WTC11 (cell line): ENCODE measurements at regions not wholly inside any gene's neighbourhood (a gene's known extent, or its start where the extent isn't known, plus 50 kb on each side); places are given as distances from the start of the nearest gene placed in this dataset.
A peak's percentile ranks its signal among the peaks of the same experiment; 100 is the strongest.
"Not testable (repeated sequence)": the region's sequence is repeated elsewhere in the genome, so short reads cannot be mapped to it uniquely, and the experiment has no call there.

Source experiments
- ATAC-seq: fragments of 200-7000 bp; cut with Tn5 transposase; 2 replicates; pipeline ENCODE4 v1.10.0; 2021; ENCODE audit warnings: mild to moderate bottlenecking, moderate library complexity
- CTCF ChIA-PET: fragments of 300-600 bp; sonication (Branson Sonifier 250); formaldehyde crosslinking; loops from one replicate; lab custom pipeline; 2021; ENCODE audit warnings: antibody characterized with exemption; lab: Charles Lee
- POLR2A ChIA-PET: fragments of 350-600 bp; sonication (Branson Sonifier 250); formaldehyde crosslinking; loops from one replicate; lab custom pipeline; 2021; ENCODE audit warnings: antibody characterized with exemption; lab: Charles Lee
- DNase-seq: peaks from one replicate; pipeline ENCODE4 v3.0.0; 2021; ENCODE audit warnings: low spot score
- H3K27ac Mint-ChIP-seq: 2 replicates; pipeline ENCODE4 v1.8.0; 2021; ENCODE audit warnings: mixed read lengths
- H3K27me3 Mint-ChIP-seq: 2 replicates; pipeline ENCODE4 v1.8.0; 2021; ENCODE audit warnings: low read depth, mild to moderate bottlenecking, moderate library complexity, mixed read lengths
- H3K36me3 Mint-ChIP-seq: 2 replicates; pipeline ENCODE4 v1.8.0; 2021; ENCODE audit warnings: mixed read lengths
- H3K4me1 Mint-ChIP-seq: 2 replicates; pipeline ENCODE4 v1.8.0; 2022; ENCODE audit warnings: mixed read lengths
- H3K4me3 Mint-ChIP-seq: 2 replicates; pipeline ENCODE4 v1.8.0; 2021; ENCODE audit warnings: mild to moderate bottlenecking, moderate library complexity, mixed read lengths
- H3K9me3 Mint-ChIP-seq: 2 replicates; pipeline ENCODE4 v1.8.0; 2021; ENCODE audit warnings: mixed read lengths
- GRHL2 ChIP-seq: fragments of 250-450 bp; sonication (Bioruptor Pico); IDR thresholded peaks from 2 replicates; pipeline ENCODE4 v1.8.0; 2022; ENCODE audit warnings: mild to moderate bottlenecking, moderate library complexity; ENCODE audit not compliant: insufficient replicate concordance, severe bottlenecking
- IRF1 ChIP-seq: sonication (generic); formaldehyde crosslinking; IDR thresholded peaks from 2 replicates; pipeline ENCODE4 v1.8.0; 2023; ENCODE audit warnings: missing genetic modification reagents
- KAT7 ChIP-seq: sonication (generic); formaldehyde crosslinking; IDR thresholded peaks from 2 replicates; pipeline ENCODE4 v1.8.1; 2023; ENCODE audit warnings: missing genetic modification reagents, mild to moderate bottlenecking, borderline replicate concordance
- MYBL2 ChIP-seq: sonication (generic); formaldehyde crosslinking; IDR thresholded peaks from 2 replicates; pipeline ENCODE4 v1.8.1; 2023; ENCODE audit warnings: mild to moderate bottlenecking, moderate library complexity, missing genetic modification reagents
- RORB ChIP-seq: fragments of 250-450 bp; sonication (Bioruptor Pico); IDR thresholded peaks from 2 replicates; pipeline ENCODE4 v1.9.0; 2021; ENCODE audit warnings: mild to moderate bottlenecking
- SOX15 ChIP-seq: fragments of 250-450 bp; sonication (Bioruptor Pico); IDR thresholded peaks from 2 replicates; pipeline ENCODE4 v1.9.0; 2021; ENCODE audit warnings: mild to moderate bottlenecking
- TEAD1 ChIP-seq: sonication (generic); formaldehyde crosslinking; IDR thresholded peaks from 2 replicates; pipeline ENCODE4 v1.8.0; 2022; ENCODE audit warnings: mild to moderate bottlenecking, missing genetic modification reagents
- TP53 ChIP-seq: sonication (generic); formaldehyde crosslinking; IDR thresholded peaks from 2 replicates; pipeline ENCODE4 v1.8.1; 2023; ENCODE audit warnings: mild to moderate bottlenecking, missing genetic modification reagents
- ZNF121 ChIP-seq: sonication (generic); formaldehyde crosslinking; IDR thresholded peaks from 2 replicates; pipeline ENCODE4 v1.8.0; 2023; ENCODE audit warnings: missing genetic modification reagents
- ZNF138 ChIP-seq: sonication (generic); formaldehyde crosslinking; conservative IDR thresholded peaks from 2 replicates; pipeline ENCODE4 v1.8.1; 2022; ENCODE audit warnings: mild to moderate bottlenecking, moderate library complexity, missing genetic modification reagents
- ZNF317 ChIP-seq: sonication (generic); formaldehyde crosslinking; IDR thresholded peaks from 2 replicates; pipeline ENCODE4 v1.8.1; 2023; ENCODE audit warnings: low read depth, mild to moderate bottlenecking, moderate library complexity, missing genetic modification reagents, borderline replicate concordance
- ZNF416 ChIP-seq: fragments of 250-450 bp; sonication (Bioruptor Pico); IDR thresholded peaks from 2 replicates; pipeline ENCODE4 v1.9.0; 2021; ENCODE audit warnings: mild to moderate bottlenecking, inconsistent platforms
- ZNF671 ChIP-seq: fragments of 250-450 bp; sonication (Bioruptor Pico); IDR thresholded peaks from 2 replicates; pipeline ENCODE4 v1.8.0; 2021; ENCODE audit warnings: mild to moderate bottlenecking
- TF ChIP-seq, protein P1 (sequence below): sonication (generic); formaldehyde crosslinking; IDR thresholded peaks from 2 replicates; pipeline ENCODE4 v1.8.1; 2023; ENCODE audit warnings: mild to moderate bottlenecking, missing genetic modification reagents, borderline replicate concordance
- TF ChIP-seq, protein P2 (sequence below): sonication (generic); formaldehyde crosslinking; IDR thresholded peaks from 2 replicates; pipeline ENCODE4 v1.8.1; 2023; ENCODE audit warnings: mild to moderate bottlenecking, missing genetic modification reagents
- TF ChIP-seq, protein P3 (sequence below): sonication (generic); formaldehyde crosslinking; IDR thresholded peaks from 2 replicates; pipeline ENCODE4 v1.8.1; 2022; ENCODE audit warnings: low read depth, mild to moderate bottlenecking, moderate library complexity, missing genetic modification reagents, borderline replicate concordance
- TF ChIP-seq, protein P4 (sequence below): sonication (generic); formaldehyde crosslinking; conservative IDR thresholded peaks from 2 replicates; pipeline ENCODE4 v1.8.1; 2023; ENCODE audit warnings: mild to moderate bottlenecking, low read depth, missing genetic modification reagents, moderate library complexity
- TF ChIP-seq, protein P5 (sequence below): sonication (generic); formaldehyde crosslinking; IDR thresholded peaks from 2 replicates; pipeline ENCODE4 v1.8.1; 2022; ENCODE audit warnings: missing genetic modification reagents, borderline replicate concordance

DNA sequence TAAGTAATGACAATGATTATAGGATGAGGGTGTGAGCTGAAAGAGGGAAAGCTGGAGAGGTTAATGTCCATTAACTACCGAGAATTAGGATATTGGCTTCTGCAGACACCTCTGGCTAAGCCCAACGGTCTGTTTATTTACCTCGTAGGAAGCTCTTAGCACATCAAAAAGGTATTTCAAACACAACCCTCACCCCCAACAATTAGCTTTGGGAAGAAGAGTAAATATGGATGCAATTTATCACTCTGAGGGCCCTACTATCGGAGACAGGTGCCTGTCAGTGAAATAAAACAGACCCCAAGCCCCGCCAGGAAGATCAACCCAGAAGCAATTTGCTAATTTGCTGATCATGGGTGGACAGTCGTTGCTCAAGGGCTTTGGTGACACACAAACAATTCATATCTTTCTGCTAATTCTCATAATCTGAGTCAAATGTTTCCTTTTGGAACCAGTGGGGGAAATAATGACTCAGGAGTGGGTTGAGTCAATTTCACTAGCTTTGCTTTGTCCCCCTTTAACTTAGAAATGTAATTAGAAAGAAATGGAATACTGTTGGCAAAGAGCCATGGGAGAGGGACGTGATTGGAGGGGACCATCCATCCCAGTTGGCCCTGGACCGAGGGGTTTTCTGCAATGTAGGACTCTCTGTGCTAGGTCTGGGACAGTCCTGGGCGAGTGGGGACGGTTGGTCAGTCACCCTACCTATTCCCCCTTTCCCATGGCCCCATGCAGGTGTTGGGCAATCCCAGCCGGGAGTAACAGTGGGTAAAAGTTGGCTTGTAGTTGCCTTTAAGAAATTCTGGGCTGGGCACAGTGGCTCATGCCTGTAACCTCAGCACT, 99.1 kb upstream of the MED13L start:
- no peak overlapping the region for H3K4me3 Mint-ChIP-seq
- no peaks in the 10 kb centered on the region; the same call in 1 of the 2 replicates for H3K36me3 Mint-ChIP-seq
- H3K27ac Mint-ChIP-seq = no peak overlapping the region
- H3K27me3 Mint-ChIP-seq = peaks cover 26% of the 10 kb centered on the region
- no peak for DNase-seq
- CTCF ChIA-PET = no interaction called here
- POLR2A ChIA-PET = no interaction called here
- no peak for TF ChIP-seq ZNF121 (CRISPR knock-in tag)
- TF ChIP-seq TEAD1 (CRISPR knock-in tag) = no peak
- TF ChIP-seq ZNF416 = no peak
- TF ChIP-seq MYBL2 (CRISPR knock-in tag) = no peak
- H3K9me3 Mint-ChIP-seq = peaks cover 13% of the 10 kb centered on the region
- ATAC-seq = peak; percentile 14; the same call in 1 of the 2 replicates
- peaks cover 43% of the 10 kb centered on the region for H3K4me1 Mint-ChIP-seq

DNA sequence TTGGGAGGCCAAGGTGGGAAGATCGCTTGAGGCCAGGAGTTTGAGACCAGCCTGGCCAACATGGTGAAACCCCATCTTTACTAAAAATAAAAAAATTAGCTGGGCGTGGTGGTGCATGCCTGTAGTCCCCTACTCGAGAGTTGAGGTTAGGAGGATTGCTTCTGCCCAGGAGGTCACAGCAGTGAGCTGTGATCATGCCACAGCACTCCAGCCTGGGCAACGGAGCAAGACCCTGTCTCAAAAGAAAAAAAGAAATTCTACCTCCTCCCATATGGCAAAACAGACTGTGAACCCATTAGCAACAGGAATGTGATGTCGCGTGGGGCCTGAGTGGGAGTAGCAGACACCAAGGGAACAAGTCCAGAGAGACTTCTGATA, 99.7 kb upstream of the MED13L start:
- POLR2A ChIA-PET = interaction anchor here (0.8 kb wide), 1 partner anchor 156 kb away, joined by 3 read pairs; no protein-coding TSS in a partner anchor
- ATAC-seq, H3K4me3 Mint-ChIP-seq, CTCF ChIA-PET, H3K36me3 Mint-ChIP-seq, DNase-seq, H3K27ac Mint-ChIP-seq: not testable (repeated sequence)
- TF ChIP-seq ZNF121 (CRISPR knock-in tag) = 0 out of 2 replicates have a peak, but pooled peaks have one; percentile 51
- peaks cover 49% of the 10 kb centered on the region for H3K4me1 Mint-ChIP-seq
- peaks cover 26% of the 10 kb centered on the region for H3K27me3 Mint-ChIP-seq
- peaks cover 13% of the 10 kb centered on the region for H3K9me3 Mint-ChIP-seq

- POLR2A ChIA-PET = interaction anchor here (0.8 kb wide), 1 partner anchor 156 kb away, joined by 3 read pairs; no protein-coding TSS in a partner anchor
- H3K36me3 Mint-ChIP-seq = no peaks in the 10 kb centered on the region; the same call in 1 of the 2 replicates
- H3K27me3 Mint-ChIP-seq = peaks cover 26% of the 10 kb centered on the region
- H3K27ac Mint-ChIP-seq = no peak overlapping the region
- CTCF ChIA-PET = interaction anchor here (1.2 kb wide), 1 partner anchor 102 kb away, joined by 3 read pairs; no protein-coding TSS in a partner anchor
- peaks cover 13% of the 10 kb centered on the region for H3K9me3 Mint-ChIP-seq
- H3K4me3 Mint-ChIP-seq = no peak overlapping the region
- peaks cover 52% of the 10 kb centered on the region for H3K4me1 Mint-ChIP-seq
- ATAC-seq (no peak), DNase-seq (no peak)
- TF ChIP-seq, protein P1, sequence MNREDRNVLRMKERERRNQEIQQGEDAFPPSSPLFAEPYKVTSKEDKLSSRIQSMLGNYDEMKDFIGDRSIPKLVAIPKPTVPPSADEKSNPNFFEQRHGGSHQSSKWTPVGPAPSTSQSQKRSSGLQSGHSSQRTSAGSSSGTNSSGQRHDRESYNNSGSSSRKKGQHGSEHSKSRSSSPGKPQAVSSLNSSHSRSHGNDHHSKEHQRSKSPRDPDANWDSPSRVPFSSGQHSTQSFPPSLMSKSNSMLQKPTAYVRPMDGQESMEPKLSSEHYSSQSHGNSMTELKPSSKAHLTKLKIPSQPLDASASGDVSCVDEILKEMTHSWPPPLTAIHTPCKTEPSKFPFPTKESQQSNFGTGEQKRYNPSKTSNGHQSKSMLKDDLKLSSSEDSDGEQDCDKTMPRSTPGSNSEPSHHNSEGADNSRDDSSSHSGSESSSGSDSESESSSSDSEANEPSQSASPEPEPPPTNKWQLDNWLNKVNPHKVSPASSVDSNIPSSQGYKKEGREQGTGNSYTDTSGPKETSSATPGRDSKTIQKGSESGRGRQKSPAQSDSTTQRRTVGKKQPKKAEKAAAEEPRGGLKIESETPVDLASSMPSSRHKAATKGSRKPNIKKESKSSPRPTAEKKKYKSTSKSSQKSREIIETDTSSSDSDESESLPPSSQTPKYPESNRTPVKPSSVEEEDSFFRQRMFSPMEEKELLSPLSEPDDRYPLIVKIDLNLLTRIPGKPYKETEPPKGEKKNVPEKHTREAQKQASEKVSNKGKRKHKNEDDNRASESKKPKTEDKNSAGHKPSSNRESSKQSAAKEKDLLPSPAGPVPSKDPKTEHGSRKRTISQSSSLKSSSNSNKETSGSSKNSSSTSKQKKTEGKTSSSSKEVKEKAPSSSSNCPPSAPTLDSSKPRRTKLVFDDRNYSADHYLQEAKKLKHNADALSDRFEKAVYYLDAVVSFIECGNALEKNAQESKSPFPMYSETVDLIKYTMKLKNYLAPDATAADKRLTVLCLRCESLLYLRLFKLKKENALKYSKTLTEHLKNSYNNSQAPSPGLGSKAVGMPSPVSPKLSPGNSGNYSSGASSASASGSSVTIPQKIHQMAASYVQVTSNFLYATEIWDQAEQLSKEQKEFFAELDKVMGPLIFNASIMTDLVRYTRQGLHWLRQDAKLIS (CRISPR knock-in tag) = no peak
- TF ChIP-seq, protein P2, sequence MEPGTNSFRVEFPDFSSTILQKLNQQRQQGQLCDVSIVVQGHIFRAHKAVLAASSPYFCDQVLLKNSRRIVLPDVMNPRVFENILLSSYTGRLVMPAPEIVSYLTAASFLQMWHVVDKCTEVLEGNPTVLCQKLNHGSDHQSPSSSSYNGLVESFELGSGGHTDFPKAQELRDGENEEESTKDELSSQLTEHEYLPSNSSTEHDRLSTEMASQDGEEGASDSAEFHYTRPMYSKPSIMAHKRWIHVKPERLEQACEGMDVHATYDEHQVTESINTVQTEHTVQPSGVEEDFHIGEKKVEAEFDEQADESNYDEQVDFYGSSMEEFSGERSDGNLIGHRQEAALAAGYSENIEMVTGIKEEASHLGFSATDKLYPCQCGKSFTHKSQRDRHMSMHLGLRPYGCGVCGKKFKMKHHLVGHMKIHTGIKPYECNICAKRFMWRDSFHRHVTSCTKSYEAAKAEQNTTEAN (CRISPR knock-in tag) = no peak
- TF ChIP-seq, protein P3, sequence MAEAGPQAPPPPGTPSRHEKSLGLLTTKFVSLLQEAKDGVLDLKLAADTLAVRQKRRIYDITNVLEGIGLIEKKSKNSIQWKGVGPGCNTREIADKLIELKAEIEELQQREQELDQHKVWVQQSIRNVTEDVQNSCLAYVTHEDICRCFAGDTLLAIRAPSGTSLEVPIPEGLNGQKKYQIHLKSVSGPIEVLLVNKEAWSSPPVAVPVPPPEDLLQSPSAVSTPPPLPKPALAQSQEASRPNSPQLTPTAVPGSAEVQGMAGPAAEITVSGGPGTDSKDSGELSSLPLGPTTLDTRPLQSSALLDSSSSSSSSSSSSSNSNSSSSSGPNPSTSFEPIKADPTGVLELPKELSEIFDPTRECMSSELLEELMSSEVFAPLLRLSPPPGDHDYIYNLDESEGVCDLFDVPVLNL (CRISPR knock-in tag) = no peak
- TF ChIP-seq, protein P4, sequence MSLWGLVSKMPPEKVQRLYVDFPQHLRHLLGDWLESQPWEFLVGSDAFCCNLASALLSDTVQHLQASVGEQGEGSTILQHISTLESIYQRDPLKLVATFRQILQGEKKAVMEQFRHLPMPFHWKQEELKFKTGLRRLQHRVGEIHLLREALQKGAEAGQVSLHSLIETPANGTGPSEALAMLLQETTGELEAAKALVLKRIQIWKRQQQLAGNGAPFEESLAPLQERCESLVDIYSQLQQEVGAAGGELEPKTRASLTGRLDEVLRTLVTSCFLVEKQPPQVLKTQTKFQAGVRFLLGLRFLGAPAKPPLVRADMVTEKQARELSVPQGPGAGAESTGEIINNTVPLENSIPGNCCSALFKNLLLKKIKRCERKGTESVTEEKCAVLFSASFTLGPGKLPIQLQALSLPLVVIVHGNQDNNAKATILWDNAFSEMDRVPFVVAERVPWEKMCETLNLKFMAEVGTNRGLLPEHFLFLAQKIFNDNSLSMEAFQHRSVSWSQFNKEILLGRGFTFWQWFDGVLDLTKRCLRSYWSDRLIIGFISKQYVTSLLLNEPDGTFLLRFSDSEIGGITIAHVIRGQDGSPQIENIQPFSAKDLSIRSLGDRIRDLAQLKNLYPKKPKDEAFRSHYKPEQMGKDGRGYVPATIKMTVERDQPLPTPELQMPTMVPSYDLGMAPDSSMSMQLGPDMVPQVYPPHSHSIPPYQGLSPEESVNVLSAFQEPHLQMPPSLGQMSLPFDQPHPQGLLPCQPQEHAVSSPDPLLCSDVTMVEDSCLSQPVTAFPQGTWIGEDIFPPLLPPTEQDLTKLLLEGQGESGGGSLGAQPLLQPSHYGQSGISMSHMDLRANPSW (CRISPR knock-in tag) = no peak
- TF ChIP-seq IRF1 (CRISPR knock-in tag) (no peak), ZNF317 (CRISPR knock-in tag) (no peak), ZNF138 (CRISPR knock-in tag) (no peak), TP53 (CRISPR knock-in tag) (no peak), KAT7 (CRISPR knock-in tag) (no peak), ZNF671 (no peak), GRHL2 (no peak), SOX15 (no peak), RORB (CRISPR knock-in tag) (no peak)
- TF ChIP-seq, protein P5, sequence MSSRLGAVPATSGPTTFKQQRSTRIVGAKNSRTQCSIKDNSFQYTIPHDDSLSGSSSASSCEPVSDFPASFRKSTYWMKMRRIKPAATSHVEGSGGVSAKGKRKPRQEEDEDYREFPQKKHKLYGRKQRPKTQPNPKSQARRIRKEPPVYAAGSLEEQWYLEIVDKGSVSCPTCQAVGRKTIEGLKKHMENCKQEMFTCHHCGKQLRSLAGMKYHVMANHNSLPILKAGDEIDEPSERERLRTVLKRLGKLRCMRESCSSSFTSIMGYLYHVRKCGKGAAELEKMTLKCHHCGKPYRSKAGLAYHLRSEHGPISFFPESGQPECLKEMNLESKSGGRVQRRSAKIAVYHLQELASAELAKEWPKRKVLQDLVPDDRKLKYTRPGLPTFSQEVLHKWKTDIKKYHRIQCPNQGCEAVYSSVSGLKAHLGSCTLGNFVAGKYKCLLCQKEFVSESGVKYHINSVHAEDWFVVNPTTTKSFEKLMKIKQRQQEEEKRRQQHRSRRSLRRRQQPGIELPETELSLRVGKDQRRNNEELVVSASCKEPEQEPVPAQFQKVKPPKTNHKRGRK = no peak
Observed at GRCh38 chr12:116378002-116378401, 100.5 kb upstream of the MED13L start.
